GM23338 (cell line): ENCODE measurements at regions not wholly inside any gene's neighbourhood (a gene's known extent, or its start where the extent isn't known, plus 50 kb on each side); places are given as distances from the start of the nearest gene placed in this dataset.

Experiments
- EZH2 ChIP-seq: fragments of 200-600 bp; sonication (generic); IDR thresholded peaks from one replicate; pipeline ENCODE4 v1.8.0; 2017; ENCODE audit warnings: antibody characterized with exemption, mild to moderate bottlenecking, low read depth; ENCODE audit not compliant: unreplicated experiment
- EZH2phosphoT487 ChIP-seq: fragments of 200-600 bp; sonication (generic); IDR thresholded peaks from one replicate; pipeline ENCODE4 v1.8.1; 2018; ENCODE audit warnings: antibody characterized with exemption; ENCODE audit not compliant: unreplicated experiment
- JUNB ChIP-seq: IDR thresholded peaks from one replicate; pipeline ENCODE4 v1.6.1; 2016; ENCODE audit warnings: antibody characterized with exemption; ENCODE audit not compliant: unreplicated experiment
- TF ChIP-seq, protein P1 (sequence below), 2 experiments: fragments of 200-600 bp in 1 of 2; sonication (generic) in 1 of 2; conservative IDR thresholded peaks; 2 replicates each; pipeline versions ENCODE4 v1.5.1 to v1.6.1; 2016 to 2017; ENCODE audit warnings: antibody characterized with exemption in 2 of 2, low read depth in 2 of 2, mild to moderate bottlenecking in 2 of 2, moderate library complexity in 1 of 2
- TF ChIP-seq, protein P2 (sequence below): IDR thresholded peaks from one replicate; pipeline ENCODE4 v1.6.1; 2018; ENCODE audit warnings: antibody characterized with exemption; ENCODE audit not compliant: unreplicated experiment

DNA sequence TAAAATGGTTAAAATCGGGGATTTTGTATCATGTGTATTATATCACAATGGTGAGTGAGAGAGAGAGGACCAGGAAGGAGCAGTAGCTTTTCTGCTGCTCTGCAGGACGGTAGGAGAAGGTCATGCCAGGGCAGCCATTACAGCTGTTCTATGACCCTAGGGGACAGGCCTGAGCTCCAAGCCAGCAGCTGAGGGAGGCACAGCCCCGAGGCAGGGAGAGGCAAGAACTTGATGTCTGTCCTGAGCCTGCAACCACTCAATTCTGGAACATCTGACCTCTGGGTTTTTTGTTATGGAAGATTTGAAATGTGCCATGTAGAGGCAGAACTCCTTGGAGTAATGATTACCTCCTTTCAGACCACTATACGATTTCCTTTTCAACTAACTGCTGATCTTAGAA is 135.8 kb upstream of the SH3BP4 start:
- no peak for TF ChIP-seq EZH2
- TF ChIP-seq, protein P1, sequence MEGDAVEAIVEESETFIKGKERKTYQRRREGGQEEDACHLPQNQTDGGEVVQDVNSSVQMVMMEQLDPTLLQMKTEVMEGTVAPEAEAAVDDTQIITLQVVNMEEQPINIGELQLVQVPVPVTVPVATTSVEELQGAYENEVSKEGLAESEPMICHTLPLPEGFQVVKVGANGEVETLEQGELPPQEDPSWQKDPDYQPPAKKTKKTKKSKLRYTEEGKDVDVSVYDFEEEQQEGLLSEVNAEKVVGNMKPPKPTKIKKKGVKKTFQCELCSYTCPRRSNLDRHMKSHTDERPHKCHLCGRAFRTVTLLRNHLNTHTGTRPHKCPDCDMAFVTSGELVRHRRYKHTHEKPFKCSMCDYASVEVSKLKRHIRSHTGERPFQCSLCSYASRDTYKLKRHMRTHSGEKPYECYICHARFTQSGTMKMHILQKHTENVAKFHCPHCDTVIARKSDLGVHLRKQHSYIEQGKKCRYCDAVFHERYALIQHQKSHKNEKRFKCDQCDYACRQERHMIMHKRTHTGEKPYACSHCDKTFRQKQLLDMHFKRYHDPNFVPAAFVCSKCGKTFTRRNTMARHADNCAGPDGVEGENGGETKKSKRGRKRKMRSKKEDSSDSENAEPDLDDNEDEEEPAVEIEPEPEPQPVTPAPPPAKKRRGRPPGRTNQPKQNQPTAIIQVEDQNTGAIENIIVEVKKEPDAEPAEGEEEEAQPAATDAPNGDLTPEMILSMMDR (conservative IDR thresholded peaks at IDR 0.05; ENCODE audit: low read depth in 2 of 2), result no peak
- no peak for TF ChIP-seq JUNB
- no peak for TF ChIP-seq EZH2phosphoT487
- TF ChIP-seq, protein P2, sequence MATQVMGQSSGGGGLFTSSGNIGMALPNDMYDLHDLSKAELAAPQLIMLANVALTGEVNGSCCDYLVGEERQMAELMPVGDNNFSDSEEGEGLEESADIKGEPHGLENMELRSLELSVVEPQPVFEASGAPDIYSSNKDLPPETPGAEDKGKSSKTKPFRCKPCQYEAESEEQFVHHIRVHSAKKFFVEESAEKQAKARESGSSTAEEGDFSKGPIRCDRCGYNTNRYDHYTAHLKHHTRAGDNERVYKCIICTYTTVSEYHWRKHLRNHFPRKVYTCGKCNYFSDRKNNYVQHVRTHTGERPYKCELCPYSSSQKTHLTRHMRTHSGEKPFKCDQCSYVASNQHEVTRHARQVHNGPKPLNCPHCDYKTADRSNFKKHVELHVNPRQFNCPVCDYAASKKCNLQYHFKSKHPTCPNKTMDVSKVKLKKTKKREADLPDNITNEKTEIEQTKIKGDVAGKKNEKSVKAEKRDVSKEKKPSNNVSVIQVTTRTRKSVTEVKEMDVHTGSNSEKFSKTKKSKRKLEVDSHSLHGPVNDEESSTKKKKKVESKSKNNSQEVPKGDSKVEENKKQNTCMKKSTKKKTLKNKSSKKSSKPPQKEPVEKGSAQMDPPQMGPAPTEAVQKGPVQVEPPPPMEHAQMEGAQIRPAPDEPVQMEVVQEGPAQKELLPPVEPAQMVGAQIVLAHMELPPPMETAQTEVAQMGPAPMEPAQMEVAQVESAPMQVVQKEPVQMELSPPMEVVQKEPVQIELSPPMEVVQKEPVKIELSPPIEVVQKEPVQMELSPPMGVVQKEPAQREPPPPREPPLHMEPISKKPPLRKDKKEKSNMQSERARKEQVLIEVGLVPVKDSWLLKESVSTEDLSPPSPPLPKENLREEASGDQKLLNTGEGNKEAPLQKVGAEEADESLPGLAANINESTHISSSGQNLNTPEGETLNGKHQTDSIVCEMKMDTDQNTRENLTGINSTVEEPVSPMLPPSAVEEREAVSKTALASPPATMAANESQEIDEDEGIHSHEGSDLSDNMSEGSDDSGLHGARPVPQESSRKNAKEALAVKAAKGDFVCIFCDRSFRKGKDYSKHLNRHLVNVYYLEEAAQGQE, result no peak
